ENCODE measurements at regions not wholly inside any gene's neighbourhood (a gene's known extent, or its start where the extent isn't known, plus 50 kb on each side); places are given as distances from the start of the nearest gene placed in this dataset.

GRCh38 chr2:138137949-138138348, 173.7 kb downstream of the HNMT start:
- Histone ChIP-seq H3K9me3 (ENCODE audit: insufficient read depth, low read depth, low read length) (no peaks in the 10 kb centered on the region), H3K27ac (ENCODE audit: low read depth, low read length) (no peak overlapping the region), H3K4me2 (ENCODE audit: low read length) (no peak overlapping the region), H2AFZ (ENCODE audit: low read depth, low read length) (no peak overlapping the region), H3K4me3 (ENCODE audit: insufficient read depth, low read depth, low read length) (no peak overlapping the region), H3K9ac (ENCODE audit: low read length) (no peak overlapping the region), H3K36me3 (ENCODE audit: insufficient read depth, low read length) (no peaks in the 10 kb centered on the region), H4K20me1 (ENCODE audit: insufficient read depth, low read length) (no peaks in the 10 kb centered on the region), H3K79me2 (ENCODE audit: insufficient read depth, low read length) (no peaks in the 10 kb centered on the region), H3K4me1 (ENCODE audit: insufficient read depth, low read length) (no peaks in the 10 kb centered on the region), H3K27me3 (ENCODE audit: insufficient read depth, low read length) (no peaks in the 10 kb centered on the region)
- peaks cover 8% of the 10 kb centered on the region for H3K4me1 Mint-ChIP-seq (ENCODE audit: low read depth, unreplicated experiment)
- FAIRE-seq (no peak), DNase-seq (ENCODE audit: low read depth) (no peak)
- H3K36me3 Mint-ChIP-seq (ENCODE audit: low read depth, unreplicated experiment) = no peaks in the 10 kb centered on the region
- no peak for TF ChIP-seq CTCF (IDR thresholded peaks at IDR 0.05; ENCODE audit: insufficient read depth, low read depth, low read length)
- TF ChIP-seq EZH2 (IDR thresholded peaks at IDR 0.05; ENCODE audit: insufficient read depth, low read length) = no peak
- no peak overlapping the region for H3K4me3 Mint-ChIP-seq (ENCODE audit: unreplicated experiment)
- H3K27ac Mint-ChIP-seq (ENCODE audit: unreplicated experiment) = no peak overlapping the region
- H3K27me3 Mint-ChIP-seq (ENCODE audit: low read depth, unreplicated experiment) = no peaks in the 10 kb centered on the region
- no peaks in the 10 kb centered on the region for H3K9me3 Mint-ChIP-seq (ENCODE audit: unreplicated experiment)

GRCh38 chr2:138147796-138148195, 183.5 kb downstream of the HNMT start:
- Mint-ChIP-seq H3K9me3 (ENCODE audit: unreplicated experiment) (no peaks in the 10 kb centered on the region), H3K4me1 (ENCODE audit: low read depth, unreplicated experiment) (no peaks in the 10 kb centered on the region), H3K4me3 (ENCODE audit: unreplicated experiment) (no peak overlapping the region), H3K36me3 (ENCODE audit: low read depth, unreplicated experiment) (no peaks in the 10 kb centered on the region), H3K27ac (ENCODE audit: unreplicated experiment) (no peak overlapping the region), H3K27me3 (ENCODE audit: low read depth, unreplicated experiment) (no peaks in the 10 kb centered on the region)
- Histone ChIP-seq H3K36me3 (ENCODE audit: insufficient read depth, low read length) (no peaks in the 10 kb centered on the region), H2AFZ (ENCODE audit: low read depth, low read length) (no peak overlapping the region), H3K79me2 (ENCODE audit: insufficient read depth, low read length) (no peaks in the 10 kb centered on the region), H3K9me3 (ENCODE audit: insufficient read depth, low read depth, low read length) (no peaks in the 10 kb centered on the region), H3K4me1 (ENCODE audit: insufficient read depth, low read length) (no peaks in the 10 kb centered on the region), H4K20me1 (ENCODE audit: insufficient read depth, low read length) (no peaks in the 10 kb centered on the region), H3K4me3 (ENCODE audit: insufficient read depth, low read depth, low read length) (no peak overlapping the region), H3K4me2 (ENCODE audit: low read length) (no peak overlapping the region), H3K27me3 (ENCODE audit: insufficient read depth, low read length) (no peaks in the 10 kb centered on the region), H3K9ac (ENCODE audit: low read length) (no peak overlapping the region), H3K27ac (ENCODE audit: low read depth, low read length) (no peak overlapping the region)
- TF ChIP-seq EZH2 (IDR thresholded peaks at IDR 0.05; ENCODE audit: insufficient read depth, low read length) = no peak
- no peak for TF ChIP-seq CTCF (IDR thresholded peaks at IDR 0.05; ENCODE audit: insufficient read depth, low read depth, low read length)
- no peak for DNase-seq (ENCODE audit: low read depth)
- no peak for FAIRE-seq

GRCh38 chr2:138155304-138155703, 191.0 kb downstream of the HNMT start:
- H4K20me1 ChIP-seq (ENCODE audit: insufficient read depth, low read length) = no peaks in the 10 kb centered on the region
- no peak overlapping the region for H3K9ac ChIP-seq (ENCODE audit: low read length)
- no peak overlapping the region for H3K4me3 ChIP-seq (ENCODE audit: insufficient read depth, low read depth, low read length)
- TF ChIP-seq EZH2 (IDR thresholded peaks at IDR 0.05; ENCODE audit: insufficient read depth, low read length) (no peak), CTCF (IDR thresholded peaks at IDR 0.05; ENCODE audit: insufficient read depth, low read depth, low read length) (no peak)
- Mint-ChIP-seq H3K27ac (ENCODE audit: unreplicated experiment) (no peak overlapping the region), H3K4me1 (ENCODE audit: low read depth, unreplicated experiment) (peaks cover 4% of the 10 kb centered on the region), H3K27me3 (ENCODE audit: low read depth, unreplicated experiment) (no peaks in the 10 kb centered on the region), H3K36me3 (ENCODE audit: low read depth, unreplicated experiment) (no peaks in the 10 kb centered on the region), H3K9me3 (ENCODE audit: unreplicated experiment) (no peaks in the 10 kb centered on the region), H3K4me3 (ENCODE audit: unreplicated experiment) (no peak overlapping the region)
- no peak for DNase-seq (ENCODE audit: low read depth)
- no peak overlapping the region for H3K4me2 ChIP-seq (ENCODE audit: low read length)
- H3K27me3 ChIP-seq (ENCODE audit: insufficient read depth, low read length) = no peaks in the 10 kb centered on the region
- no peaks in the 10 kb centered on the region for H3K36me3 ChIP-seq (ENCODE audit: insufficient read depth, low read length)
- no peaks in the 10 kb centered on the region for H3K9me3 ChIP-seq (ENCODE audit: insufficient read depth, low read depth, low read length)
- H3K79me2 ChIP-seq (ENCODE audit: insufficient read depth, low read length) = no peaks in the 10 kb centered on the region
- no peaks in the 10 kb centered on the region for H3K4me1 ChIP-seq (ENCODE audit: insufficient read depth, low read length)
- no peak overlapping the region for H2AFZ ChIP-seq (ENCODE audit: low read depth, low read length)
- no peak overlapping the region for H3K27ac ChIP-seq (ENCODE audit: low read depth, low read length)
- no peak for FAIRE-seq
